B cell (primary cell): ENCODE measurements at regions not wholly inside any gene's neighbourhood (a gene's known extent, or its start where the extent isn't known, plus 50 kb on each side); places are given as distances from the start of the nearest gene placed in this dataset.

Experiments used
- ATAC-seq: fragments of 200-7000 bp; cut with Tn5 transposase; one replicate; pipeline ENCODE4 v1.10.0; 2021; ENCODE audit warnings: low read depth, mild to moderate bottlenecking, moderate number of reproducible peaks, moderate library complexity
- CTCF ChIA-PET: fragments of 350-600 bp; sonication (Branson Sonifier 250); formaldehyde crosslinking; loops from one replicate; lab custom pipeline; 2021; ENCODE audit warnings: antibody characterized with exemption, inconsistent platforms; lab: Charles Lee
- POLR2A ChIA-PET: fragments of 350-600 bp; sonication (Branson Sonifier 250); formaldehyde crosslinking; loops from one replicate; lab custom pipeline; 2021; ENCODE audit warnings: antibody characterized with exemption; lab: Charles Lee
- DNase-seq: peaks from one replicate; pipeline ENCODE4 v3.0.0; 2013
- H2AFZ ChIP-seq: 2 replicates; pipeline ENCODE4 v1.6.1; 2012; ENCODE audit warnings: mild to moderate bottlenecking, low read depth, low read length; ENCODE audit not compliant: insufficient read depth, poor library complexity, severe bottlenecking
- H3K27ac ChIP-seq, 2 donors: 1 replicate in 1 of 2; 2 replicates in 1 of 2; pipeline ENCODE4 v1.5.1; 2012 to 2013; ENCODE audit warnings: low read length in 2 of 2, mild to moderate bottlenecking in 2 of 2, moderate library complexity in 1 of 2
- H3K27me3 ChIP-seq, 4 experiments: fragments of 200-600 bp in 1 of 4; sonication (generic) in 1 of 4; replicated peaks in 1 of 4; 1 replicate in 2 of 4; 2 replicates in 2 of 4; pipeline versions ENCODE4 v1.6.1 to v1.7.0; 2013 to 2016; ENCODE audit warnings: low read length in 3 of 4, mild to moderate bottlenecking in 2 of 4, mixed read lengths in 1 of 4, moderate library complexity in 1 of 4; ENCODE audit not compliant: insufficient read depth in 4 of 4, control insufficient read depth in 3 of 4; ENCODE audit errors: control extremely low read depth in 1 of 4
- H3K36me3 ChIP-seq, 2 experiments: replicated peaks in 1 of 2; 1 replicate in 1 of 2; 2 replicates in 1 of 2; pipeline versions ENCODE4 v1.6.1 to v1.7.1; 2013; ENCODE audit warnings: low read length in 1 of 2; ENCODE audit not compliant: insufficient read depth in 2 of 2, control insufficient read depth in 1 of 2; ENCODE audit errors: control extremely low read depth in 1 of 2, extremely low read depth in 1 of 2
- H3K4me1 ChIP-seq, 2 donors: fragments of 200-600 bp in 1 of 2; sonication (generic) in 1 of 2; 1 replicate in 1 of 2; 2 replicates in 1 of 2; pipeline versions ENCODE4 v1.5.1 to v1.6.1; 2013 to 2017; ENCODE audit warnings: low read length in 2 of 2; ENCODE audit not compliant: control insufficient read depth in 2 of 2, insufficient read depth in 2 of 2
- H3K4me2 ChIP-seq: replicated peaks from 2 replicates; pipeline ENCODE3; 2012; ENCODE audit warnings: mild to moderate bottlenecking, low read depth, low read length; ENCODE audit not compliant: poor library complexity, severe bottlenecking
- H3K4me3 ChIP-seq, 5 experiments: fragments of 200-600 bp in 1 of 5; sonication (generic) in 1 of 5; 1 replicate in 3 of 5; 2 replicates in 2 of 5; pipeline versions ENCODE4 v1.5.1 to v1.7.0; 2011 to 2016; ENCODE audit warnings: low read length in 4 of 5, mild to moderate bottlenecking in 4 of 5, low read depth in 2 of 5, control low read depth in 1 of 5, moderate library complexity in 1 of 5; ENCODE audit not compliant: insufficient read depth in 1 of 5; ENCODE audit errors: control extremely low read depth in 1 of 5, extremely low read depth in 1 of 5
- H3K79me2 ChIP-seq: fragments of 200-600 bp; sonication (generic); one replicate; pipeline ENCODE4 v1.6.0; 2016; ENCODE audit warnings: low read length; ENCODE audit not compliant: control insufficient read depth, insufficient read depth
- H3K9ac ChIP-seq: fragments of 200-600 bp; sonication (generic); 2 replicates; pipeline ENCODE4 v1.6.1; 2017; ENCODE audit warnings: mild to moderate bottlenecking, low read length, moderate library complexity
- H3K9me3 ChIP-seq, 3 donors: one replicate each; pipeline versions ENCODE4 v1.6.1 to v1.7.1; 2013; ENCODE audit warnings: low read length in 2 of 3; ENCODE audit not compliant: control insufficient read depth in 2 of 3, insufficient read depth in 1 of 3; ENCODE audit errors: control extremely low read depth in 1 of 3
- H4K20me1 ChIP-seq: 2 replicates; pipeline ENCODE4 v1.6.0; 2012; ENCODE audit warnings: mild to moderate bottlenecking, low read length; ENCODE audit not compliant: insufficient read depth, control insufficient read depth, poor library complexity, severe bottlenecking
- H3K27ac Mint-ChIP-seq: one replicate; pipeline ENCODE4 v1.8.0; 2021; ENCODE audit warnings: mixed read lengths
- H3K27me3 Mint-ChIP-seq: one replicate; pipeline ENCODE4 v1.8.0; 2021; ENCODE audit warnings: mixed read lengths
- H3K4me1 Mint-ChIP-seq: one replicate; pipeline ENCODE4 v1.8.0; 2021; ENCODE audit warnings: mixed read lengths
- H3K4me3 Mint-ChIP-seq: one replicate; pipeline ENCODE4 v1.8.0; 2021; ENCODE audit warnings: mixed read lengths
- H3K9me3 Mint-ChIP-seq: one replicate; pipeline ENCODE4 v1.8.0; 2022; ENCODE audit warnings: mixed read lengths; ENCODE audit not compliant: insufficient read depth
- EZH2 ChIP-seq: IDR thresholded peaks from 2 replicates; pipeline ENCODE4 v1.6.1; 2012; ENCODE audit warnings: borderline replicate concordance, low read depth, mild to moderate bottlenecking, moderate library complexity, low read length; ENCODE audit not compliant: insufficient read depth, poor library complexity, severe bottlenecking
- WGBS: methylation state at CpG from one replicate; pipeline ENCODE4 v1.1.5; 2013; ENCODE audit warnings: missing lambda C conversion rate; ENCODE audit not compliant: insufficient coverage; 5-methylcytosine and 5-hydroxymethylcytosine counted together
- intact Hi-C: fragments of 100-400 bp; cut with micrococcal nuclease; formaldehyde crosslinking; loops from one replicate; pipeline ENCODE4 v1.10.0; 2022
- TF ChIP-seq, protein P1 (sequence below): fragments of 200-600 bp; IDR thresholded peaks from one replicate; pipeline ENCODE4 v1.8.0; 2022; ENCODE audit warnings: antibody characterized with exemption, mild to moderate bottlenecking

GRCh38 chr3:135348690-135349089 lies 553.6 kb downstream of the EPHB1 start:
- Histone ChIP-seq H3K27me3 (no peaks in the 10 kb centered on the region), H3K79me2 (no peaks in the 10 kb centered on the region), H3K36me3 (no peaks in the 10 kb centered on the region), H2AFZ (no peak overlapping the region), H4K20me1 (no peaks in the 10 kb centered on the region), H3K9me3 (peaks cover 0 to 8% (median 0%) of the 10 kb centered on the region in 3 donors), H3K4me1 (no peaks in the 10 kb centered on the region), H3K9ac (no peak overlapping the region), H3K4me2 (no peak overlapping the region), H3K27ac (no peak overlapping the region), H3K4me3 (no peak overlapping the region)
- Mint-ChIP-seq H3K4me3 (no peak overlapping the region), H3K9me3 (no peaks in the 10 kb centered on the region), H3K4me1 (no peaks in the 10 kb centered on the region), H3K27me3 (no peaks in the 10 kb centered on the region), H3K27ac (no peak overlapping the region)
- intact Hi-C loops = no loop called here
- POLR2A ChIA-PET = no interaction called here
- no peak for ATAC-seq
- DNase-seq = no peak
- CTCF ChIA-PET = no interaction called here
- WGBS = 30% methylated on average over 1 of the region's 1 CpG
- TF ChIP-seq, protein P1, sequence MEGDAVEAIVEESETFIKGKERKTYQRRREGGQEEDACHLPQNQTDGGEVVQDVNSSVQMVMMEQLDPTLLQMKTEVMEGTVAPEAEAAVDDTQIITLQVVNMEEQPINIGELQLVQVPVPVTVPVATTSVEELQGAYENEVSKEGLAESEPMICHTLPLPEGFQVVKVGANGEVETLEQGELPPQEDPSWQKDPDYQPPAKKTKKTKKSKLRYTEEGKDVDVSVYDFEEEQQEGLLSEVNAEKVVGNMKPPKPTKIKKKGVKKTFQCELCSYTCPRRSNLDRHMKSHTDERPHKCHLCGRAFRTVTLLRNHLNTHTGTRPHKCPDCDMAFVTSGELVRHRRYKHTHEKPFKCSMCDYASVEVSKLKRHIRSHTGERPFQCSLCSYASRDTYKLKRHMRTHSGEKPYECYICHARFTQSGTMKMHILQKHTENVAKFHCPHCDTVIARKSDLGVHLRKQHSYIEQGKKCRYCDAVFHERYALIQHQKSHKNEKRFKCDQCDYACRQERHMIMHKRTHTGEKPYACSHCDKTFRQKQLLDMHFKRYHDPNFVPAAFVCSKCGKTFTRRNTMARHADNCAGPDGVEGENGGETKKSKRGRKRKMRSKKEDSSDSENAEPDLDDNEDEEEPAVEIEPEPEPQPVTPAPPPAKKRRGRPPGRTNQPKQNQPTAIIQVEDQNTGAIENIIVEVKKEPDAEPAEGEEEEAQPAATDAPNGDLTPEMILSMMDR = no peak
- no peak for TF ChIP-seq EZH2

DNA sequence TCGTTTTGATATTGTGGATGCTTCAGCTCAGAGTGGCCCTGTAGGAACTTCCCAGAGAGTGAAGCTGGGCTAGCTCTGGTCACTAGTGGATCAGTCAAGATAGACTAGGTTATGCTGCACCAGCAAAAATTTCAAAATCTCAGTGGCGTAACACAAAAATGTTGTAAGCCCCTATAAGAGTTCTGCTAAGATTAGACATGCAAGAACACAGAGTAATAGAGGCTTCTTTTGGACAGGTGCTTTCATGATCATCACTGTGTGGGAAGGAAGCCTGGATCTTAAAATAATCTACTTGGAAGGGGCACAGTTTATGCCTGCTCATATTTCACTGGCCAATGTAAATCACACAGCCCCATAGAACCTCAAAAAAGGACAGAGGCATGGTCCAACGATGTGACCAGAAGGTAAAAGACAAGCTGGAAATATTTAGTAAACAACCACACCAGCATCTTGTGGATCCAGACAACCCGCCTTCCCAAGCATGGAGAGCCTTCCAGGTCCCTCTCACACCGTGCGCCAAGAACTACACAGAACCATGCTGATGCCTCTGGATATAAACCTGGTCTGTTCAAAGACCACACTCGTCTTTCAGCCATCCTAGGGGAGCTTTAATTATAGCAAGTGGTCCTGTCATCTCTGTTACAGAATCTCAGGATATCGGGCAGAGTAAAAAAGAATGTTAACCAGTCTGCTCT lies 554.3 kb downstream of the EPHB1 start:
- H3K4me3 ChIP-seq = no peak overlapping the region
- Mint-ChIP-seq H3K9me3 (peaks cover 3% of the 10 kb centered on the region), H3K27ac (no peak overlapping the region), H3K4me3 (no peak overlapping the region), H3K4me1 (no peaks in the 10 kb centered on the region), H3K27me3 (no peaks in the 10 kb centered on the region)
- H3K79me2 ChIP-seq = no peaks in the 10 kb centered on the region
- no peak overlapping the region for H3K4me2 ChIP-seq
- H3K36me3 ChIP-seq = no peaks in the 10 kb centered on the region
- ChIA-PET CTCF (no interaction called here), POLR2A (no interaction called here)
- 87% methylated on average over 7 of the region's 8 CpGs for WGBS
- no peaks in the 10 kb centered on the region for H3K27me3 ChIP-seq
- no peaks in the 10 kb centered on the region for H3K4me1 ChIP-seq
- peaks cover 0 to 8% (median 0%) of the 10 kb centered on the region in 3 donors for H3K9me3 ChIP-seq
- H3K9ac ChIP-seq = no peak overlapping the region
- no peak for DNase-seq
- intact Hi-C loops = no loop called here
- H3K27ac ChIP-seq = no peak overlapping the region
- no peak for TF ChIP-seq EZH2
- TF ChIP-seq, protein P1 = no peak
- no peak overlapping the region for H2AFZ ChIP-seq
- no peak for ATAC-seq
- no peaks in the 10 kb centered on the region for H4K20me1 ChIP-seq
